Fibroblast of skin of back (primary cell): ENCODE measurements at regions not wholly inside any gene's neighbourhood (a gene's known extent, or its start where the extent isn't known, plus 50 kb on each side); places are given as distances from the start of the nearest gene placed in this dataset.

Experiments
- DNase-seq: peaks from one replicate; pipeline ENCODE4 v3.0.0-alpha.2; 2013

DNA sequence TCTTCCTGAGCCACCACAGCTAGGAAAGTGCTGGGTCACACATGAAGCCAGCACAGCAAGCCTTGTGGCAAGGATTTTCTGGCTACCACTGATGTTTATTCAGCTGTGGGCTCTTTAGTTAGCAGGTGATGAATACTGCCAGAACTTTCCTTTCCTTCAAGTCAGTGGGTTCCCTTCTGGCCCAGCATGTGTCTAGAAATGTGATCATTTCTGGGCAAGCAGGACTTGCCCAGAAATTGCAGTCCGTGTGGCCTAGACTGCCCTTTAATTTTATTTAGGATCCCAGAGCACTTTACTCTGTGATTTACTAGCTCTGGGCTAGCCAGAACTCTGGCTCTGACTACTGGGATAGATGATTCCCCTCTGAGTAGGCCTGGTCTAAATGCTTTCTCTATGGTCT lies 397.5 kb downstream of the ZIC4 start:
- DNase-seq, result peak; percentile 43

DNA sequence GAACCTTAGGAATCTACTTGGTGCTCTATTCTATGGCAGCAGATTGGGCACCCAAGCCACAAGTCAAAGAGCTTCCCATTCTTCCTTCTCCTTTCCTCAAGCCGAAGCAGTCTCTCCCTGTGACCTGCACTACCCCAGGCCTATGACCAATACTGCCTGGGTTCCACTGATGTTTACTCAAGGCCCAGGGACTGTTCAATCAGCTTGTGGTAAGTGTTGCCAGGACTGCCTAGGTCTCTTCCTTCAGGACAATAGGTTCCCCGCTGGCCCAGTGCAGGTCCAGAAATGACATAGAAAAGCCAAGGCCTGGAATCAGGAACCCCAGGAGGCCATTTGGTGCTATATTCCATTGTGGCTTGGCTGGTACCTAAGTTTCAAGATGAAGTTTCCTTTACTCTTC lies 397.9 kb downstream of the ZIC4 start:
- no peak for DNase-seq

DNA sequence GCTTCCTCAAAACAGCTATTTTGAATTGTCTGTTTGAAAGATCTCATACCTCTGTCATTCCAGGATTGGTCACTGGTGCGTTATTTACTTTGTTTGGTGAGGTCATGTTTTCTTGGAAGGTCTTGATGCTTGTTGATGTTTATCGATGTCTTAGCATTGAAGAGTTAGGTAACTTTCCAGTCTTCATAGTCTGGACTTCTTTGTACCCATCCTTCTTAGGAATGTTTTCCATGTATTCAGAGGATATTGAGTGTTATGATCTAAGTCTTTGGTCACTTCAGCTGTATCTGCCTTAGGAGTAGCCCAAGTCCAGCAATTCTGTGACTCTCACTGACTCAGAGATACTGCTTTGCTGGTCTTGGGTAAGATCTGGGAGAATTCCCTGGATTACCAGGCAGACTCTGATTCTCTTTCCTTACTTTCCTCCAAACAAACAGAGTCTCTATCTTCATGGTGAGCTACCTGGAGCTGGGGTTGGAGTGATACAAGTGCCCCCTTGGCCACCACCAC lies 398.6 kb downstream of the ZIC4 start:
- no peak for DNase-seq

DNA sequence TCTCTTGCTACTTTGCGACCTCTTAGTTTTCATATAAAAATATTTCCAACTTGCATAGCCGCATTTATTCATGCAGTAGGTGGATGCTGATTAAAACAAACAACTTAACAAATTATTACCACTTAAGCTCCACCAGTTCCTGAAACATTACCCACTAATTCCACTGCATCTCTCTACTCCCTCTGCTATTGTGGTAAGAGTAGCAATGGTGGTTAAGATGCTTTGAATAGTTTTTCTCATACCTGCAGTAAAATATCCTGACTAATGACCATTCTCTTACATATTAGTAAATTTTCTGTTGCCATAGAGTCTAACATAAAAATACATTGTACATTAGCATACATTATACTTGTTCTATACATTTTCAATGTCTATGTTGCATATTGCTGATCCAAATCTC lies 397.6 kb upstream of the PLSCR5 start:
- DNase-seq, result peak; percentile 4

DNA sequence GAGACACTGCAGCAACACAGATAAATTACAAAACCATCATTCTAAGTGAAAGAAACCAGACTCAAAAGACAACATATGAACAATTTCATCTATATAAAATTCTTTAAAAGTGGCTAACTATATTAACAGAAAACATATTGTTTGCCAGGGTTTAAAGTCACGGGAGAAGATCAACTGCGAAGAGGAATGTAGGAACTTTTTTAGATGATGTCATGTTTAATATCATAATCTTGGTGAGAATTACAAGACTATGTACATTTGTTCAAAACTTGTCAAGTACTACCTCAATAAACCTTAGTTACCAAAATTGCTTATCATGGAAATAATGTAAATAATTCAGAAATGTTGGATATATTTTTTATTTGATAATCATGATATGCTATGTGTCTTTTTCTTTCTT lies 395.1 kb upstream of the PLSCR5 start:
- no peak for DNase-seq

DNA sequence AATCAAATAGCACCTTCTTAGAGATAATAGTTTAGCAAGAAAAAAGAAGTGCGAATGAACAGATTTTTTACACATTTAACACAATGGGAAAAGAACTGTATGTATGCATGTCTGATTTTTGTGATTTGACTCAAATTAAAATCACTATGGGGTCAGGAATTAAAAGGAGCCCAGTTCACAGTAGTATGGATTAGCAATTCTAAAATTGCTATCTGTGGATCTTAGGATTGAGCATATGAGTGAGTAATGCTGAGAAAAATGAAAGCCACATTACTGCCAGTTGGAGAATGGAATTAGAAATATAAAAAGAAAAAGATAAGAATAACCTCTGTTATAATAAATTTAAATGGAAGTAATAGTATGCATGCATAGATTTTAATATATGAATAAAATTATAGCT lies 386.8 kb upstream of the PLSCR5 start:
- DNase-seq, result no peak

DNA sequence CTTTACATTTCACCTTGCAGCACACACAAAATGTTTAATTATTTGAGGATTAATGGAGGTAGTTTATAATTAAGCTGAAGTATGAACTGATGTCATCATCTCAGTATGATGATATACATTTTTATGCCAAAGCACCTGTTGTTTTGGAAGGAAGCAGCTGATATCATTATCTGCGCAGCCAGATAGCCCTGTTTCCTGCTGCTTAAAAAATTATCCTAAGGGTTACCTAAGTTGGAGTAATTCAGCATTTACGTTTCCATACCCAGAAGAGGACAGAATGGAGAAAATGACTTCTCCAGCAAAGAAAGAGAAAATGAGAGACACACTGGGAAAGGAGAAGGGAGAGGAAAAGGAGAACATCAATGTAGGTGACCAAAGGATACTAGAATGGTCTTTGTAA lies 370.3 kb upstream of the PLSCR5 start:
- DNase-seq, result no peak

DNA sequence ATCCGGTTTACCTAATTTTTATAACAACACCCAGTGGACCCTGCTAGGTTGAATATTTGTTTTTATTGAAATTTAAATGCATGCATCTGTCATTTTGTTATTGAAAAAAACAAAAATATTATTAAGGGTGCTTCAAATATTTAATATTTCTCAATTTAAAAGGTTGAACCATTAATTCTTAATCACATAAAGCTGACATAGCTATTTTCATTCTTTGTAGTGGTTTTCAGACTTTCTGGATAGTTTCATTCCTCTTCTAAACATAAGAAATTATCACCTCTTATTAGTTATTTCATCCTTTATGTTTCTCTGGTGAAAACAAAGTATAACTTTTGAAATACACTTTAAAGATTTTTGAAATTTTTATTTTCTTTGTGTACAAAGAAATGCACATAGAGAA lies 369.9 kb upstream of the PLSCR5 start:
- no peak for DNase-seq

DNA sequence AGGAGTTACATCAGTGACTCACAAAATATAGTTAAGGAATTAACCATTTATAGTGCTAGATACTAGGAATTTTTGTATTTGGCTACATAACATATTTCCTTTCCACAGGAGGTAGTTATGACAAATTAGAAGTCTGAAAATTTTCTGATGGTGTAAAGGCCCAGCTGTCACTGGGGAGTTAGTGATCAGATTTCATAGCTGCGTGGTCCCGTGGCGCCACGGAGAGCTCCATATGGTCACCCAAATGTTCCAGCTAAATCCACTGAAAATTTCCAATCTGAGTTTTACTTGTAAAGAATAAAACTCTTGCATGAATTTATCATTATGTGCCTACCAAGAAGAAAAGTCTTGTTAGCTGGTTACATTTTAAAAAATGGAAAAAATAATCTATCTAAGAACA lies 368.9 kb upstream of the PLSCR5 start:
- DNase-seq, result no peak

DNA sequence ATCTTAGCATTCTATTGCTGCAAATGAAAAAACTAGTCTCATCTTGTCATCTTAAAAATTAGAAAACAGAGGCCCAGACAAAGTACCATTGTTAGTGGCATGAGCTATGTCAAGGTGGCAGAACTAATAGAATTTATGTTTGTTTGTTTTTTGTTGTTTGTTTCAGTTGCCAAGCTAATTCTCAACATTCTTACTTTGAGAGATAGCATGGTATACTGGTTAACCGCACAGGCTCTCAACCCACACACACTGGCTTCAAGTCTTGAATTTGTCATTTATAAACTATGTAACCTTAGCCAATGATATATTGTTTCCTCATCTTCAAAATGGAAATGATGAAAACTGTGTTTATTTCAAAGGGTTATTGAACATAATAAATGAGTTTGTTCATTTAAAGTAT lies 367.6 kb upstream of the PLSCR5 start:
- peak; percentile 39 for DNase-seq

DNA sequence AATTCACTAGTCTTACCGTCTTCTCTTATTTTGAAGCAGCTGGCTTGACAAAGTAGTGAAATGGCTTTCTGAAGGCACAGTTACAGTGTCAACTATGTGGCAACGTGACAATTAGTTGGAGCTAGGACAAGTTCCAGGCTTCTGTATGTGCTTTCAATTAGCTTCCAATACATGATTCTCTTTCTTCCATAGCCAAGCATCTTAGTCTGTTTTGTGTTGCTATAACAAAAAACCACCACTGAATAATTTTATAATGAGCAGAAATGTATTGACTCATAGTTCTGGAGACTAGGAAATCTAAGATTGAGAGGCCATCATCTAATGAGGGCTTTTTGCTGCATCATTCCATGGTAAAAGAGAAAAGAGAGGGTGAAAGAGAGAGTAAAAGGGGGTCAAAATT lies 365.1 kb upstream of the PLSCR5 start:
- DNase-seq, result peak; percentile 35

DNA sequence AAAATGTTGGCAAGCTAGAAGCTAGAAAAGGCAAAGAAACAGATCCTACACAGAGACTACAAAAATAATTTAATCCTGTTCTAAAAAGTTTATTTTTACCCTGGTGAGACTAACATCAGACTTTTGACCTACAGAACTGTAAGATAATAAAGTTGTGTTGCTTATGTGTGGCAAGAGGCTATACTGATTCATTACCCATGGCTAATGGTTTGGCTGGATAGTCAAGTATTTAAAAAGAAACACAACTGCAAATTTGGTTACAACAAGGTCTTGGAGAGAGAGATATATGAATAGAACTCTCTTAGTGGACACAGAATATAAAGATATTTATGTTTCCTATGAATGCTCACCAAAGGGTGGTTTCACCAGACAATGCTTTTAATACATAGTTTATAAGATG lies 364.2 kb upstream of the PLSCR5 start:
- DNase-seq, result no peak

DNA sequence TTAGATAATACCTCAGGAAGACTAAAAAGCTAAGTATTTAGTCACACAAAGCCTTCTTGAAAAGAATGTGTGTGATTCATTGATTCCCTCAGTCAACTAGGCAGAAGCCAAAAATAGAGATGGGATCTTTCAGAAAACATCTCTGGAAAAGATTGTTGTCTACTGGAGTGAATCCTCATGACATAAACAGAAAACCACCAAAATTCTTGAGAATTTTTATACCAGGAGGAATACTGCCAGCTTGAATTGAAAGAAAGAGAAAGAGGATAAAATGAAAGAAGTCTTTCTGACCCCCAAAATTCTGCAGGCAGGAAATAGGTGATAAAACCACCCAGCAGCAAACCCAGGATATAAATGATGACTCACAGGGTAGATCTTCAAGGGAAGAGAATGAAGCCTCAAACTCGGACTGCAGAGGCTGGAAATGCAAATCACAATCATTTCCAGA lies 363.1 kb upstream of the PLSCR5 start:
- DNase-seq, result peak; percentile 96

DNA sequence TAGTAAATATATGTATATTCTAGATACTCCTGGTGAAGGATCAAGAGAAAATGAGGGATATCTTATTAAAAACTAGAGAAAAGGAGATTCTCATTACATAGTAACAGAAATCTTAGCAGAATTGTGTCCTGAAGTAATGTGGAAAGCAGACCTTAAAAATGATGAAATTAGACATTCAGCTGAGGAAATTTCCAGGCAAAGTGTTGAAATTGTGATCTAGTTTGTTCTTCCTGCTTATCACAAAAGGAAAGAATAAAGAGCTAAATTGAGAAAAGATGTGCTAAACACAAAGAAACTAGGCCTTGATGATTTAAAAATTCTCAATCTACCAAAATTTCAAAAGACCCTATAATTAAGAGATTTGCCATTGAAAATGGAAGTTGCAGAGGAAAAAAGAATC lies 362.6 kb upstream of the PLSCR5 start:
- no peak for DNase-seq

DNA sequence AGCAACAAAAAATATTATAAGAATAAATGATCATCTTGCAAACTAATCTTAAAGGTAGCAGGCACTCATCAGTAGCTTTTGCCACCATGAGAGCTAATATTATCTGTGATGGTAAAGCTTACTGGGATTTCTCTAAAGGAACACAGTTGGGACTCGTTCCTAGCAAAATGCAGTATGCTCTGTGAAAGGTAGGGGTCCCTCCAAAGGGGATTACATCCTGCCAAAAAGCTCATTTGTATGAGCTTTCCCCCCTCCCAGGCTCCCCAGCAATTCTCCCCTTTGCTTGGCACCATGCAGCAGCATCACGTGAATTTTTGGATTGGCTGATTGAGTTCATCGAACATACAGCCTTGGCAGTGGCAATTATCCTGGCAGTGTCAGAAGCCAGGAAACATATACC lies 361.0 kb upstream of the PLSCR5 start:
- DNase-seq, result no peak

DNA sequence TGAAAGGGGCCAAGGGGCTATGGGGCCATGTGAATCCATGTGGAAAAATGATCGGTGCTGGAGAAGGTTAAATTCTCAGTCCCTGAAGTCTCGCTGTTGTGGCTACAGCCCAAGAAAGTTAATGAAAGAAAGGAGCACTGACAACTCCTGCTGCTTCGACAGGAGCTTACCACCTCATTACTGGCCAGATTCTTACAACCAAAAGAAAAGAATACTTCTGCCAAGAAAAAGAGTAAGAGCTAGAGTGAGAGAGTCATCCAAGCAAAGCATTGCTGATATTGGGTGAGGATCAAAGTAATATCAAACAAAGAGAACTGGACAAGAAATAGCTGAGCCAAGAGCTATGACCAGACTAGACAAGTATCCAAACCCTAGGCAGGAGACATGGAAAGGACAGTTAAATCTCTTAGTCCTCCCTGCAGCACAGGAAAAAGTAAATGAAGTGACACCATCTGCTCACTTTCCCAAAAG lies 348.4 kb upstream of the PLSCR5 start:
- DNase-seq, result peak; percentile 78

DNA sequence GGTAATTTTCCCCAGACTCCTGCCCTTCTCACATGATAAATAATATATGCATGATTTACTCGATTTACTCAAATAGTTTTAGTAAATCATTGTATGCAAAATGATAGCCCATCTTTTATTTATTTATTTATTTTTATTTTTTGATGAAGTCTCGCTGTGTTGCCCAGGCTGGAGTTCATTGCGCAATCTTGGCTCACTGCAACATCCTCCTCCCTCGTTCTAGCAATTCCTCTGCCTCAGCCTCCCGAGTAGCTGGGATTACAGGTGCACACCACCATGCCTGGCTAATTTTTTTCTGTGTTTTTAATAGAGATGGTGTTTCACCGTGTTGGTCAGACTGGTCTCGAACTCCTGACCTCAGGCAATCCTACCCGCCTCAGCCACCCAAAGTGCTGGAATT lies 343.8 kb upstream of the PLSCR5 start:
- no peak for DNase-seq

DNA sequence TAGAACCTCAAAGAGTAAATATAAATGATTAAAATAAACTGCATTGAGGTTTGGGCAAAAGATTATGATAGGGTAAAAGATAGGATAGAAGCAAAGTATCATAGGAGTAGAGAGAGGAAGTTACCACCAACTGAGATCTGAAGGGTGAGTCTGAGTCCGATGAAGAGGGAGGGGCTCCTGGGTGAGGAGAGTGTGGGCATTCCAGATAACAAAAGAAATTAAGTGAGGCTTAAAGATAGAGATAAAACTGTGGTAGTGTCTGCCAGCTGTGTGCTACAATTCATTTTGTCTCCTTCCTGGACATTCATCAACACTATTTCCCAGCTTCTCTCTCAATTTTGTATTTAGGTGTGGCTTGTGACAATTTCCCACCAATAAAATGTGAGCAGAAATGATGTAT lies 343.0 kb upstream of the PLSCR5 start:
- DNase-seq, result no peak

DNA sequence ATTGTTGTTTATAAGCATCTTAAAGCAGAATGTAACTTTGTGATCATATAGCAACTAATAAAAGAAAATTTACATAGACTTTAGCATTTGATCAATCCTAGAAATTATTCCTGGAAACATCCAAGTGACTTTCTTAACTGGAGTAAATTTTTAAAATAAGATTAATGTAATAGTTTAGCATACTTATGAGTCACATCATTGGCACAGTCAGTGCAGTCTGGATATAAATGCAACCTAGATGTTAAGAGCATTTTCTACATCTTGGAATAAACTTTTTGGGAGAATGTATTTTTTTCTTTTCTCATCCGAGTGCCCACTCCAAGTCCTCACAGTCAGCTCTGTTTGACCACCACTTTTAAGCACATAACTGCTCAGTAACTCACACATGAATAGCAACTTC lies 324.6 kb upstream of the PLSCR5 start:
- DNase-seq, result peak; percentile 21

DNA sequence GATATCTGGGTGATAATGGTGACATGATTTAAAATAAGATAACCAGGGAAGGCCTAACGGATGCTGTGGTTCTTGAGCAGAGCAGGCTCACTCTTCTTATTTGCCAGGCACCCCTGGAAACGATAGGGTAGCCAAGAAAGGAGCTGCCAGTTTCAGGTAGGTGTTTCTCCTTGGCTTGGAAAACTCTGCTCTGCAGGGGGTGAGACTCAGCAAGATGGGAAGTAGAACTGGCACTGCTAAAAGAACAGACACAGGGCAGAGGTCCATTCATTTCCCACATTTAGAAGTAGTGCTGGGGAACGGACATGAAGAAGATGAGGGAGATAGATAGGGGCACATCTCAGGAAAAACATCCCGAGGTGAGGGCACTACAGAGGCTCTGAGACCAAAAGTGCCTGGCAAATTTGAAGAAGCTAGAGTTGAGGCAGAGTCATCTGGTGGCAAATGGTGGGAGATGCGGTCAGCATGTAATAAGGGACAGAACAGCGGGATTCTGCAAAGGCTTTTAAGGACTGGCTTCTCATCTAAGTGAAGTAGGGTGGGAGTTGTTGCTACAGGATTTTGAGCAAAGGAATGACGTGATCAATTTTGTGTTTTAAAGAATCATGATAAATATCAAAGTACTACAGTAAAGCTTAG lies 323.4 kb upstream of the PLSCR5 start:
- no peak for DNase-seq

DNA sequence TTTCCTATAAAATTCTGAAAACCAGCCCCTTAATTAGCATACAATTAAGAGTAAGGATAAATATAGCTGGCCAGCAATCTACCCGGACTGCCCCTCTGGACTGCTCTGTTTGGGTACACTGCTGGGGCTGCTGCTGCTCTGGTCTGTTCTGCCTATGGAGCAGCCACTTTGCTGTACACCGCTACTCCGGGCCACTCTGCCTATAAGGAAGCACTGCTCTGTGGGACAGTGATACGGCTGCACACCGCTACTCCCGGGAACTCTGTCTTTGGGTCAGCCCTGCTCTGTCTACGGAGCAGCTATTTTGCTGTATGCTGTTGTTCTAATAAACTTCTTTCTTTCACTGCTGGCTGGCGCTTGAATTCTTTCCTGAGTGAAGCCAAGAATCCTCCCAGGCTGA lies 316.5 kb upstream of the PLSCR5 start:
- DNase-seq, result no peak

DNA sequence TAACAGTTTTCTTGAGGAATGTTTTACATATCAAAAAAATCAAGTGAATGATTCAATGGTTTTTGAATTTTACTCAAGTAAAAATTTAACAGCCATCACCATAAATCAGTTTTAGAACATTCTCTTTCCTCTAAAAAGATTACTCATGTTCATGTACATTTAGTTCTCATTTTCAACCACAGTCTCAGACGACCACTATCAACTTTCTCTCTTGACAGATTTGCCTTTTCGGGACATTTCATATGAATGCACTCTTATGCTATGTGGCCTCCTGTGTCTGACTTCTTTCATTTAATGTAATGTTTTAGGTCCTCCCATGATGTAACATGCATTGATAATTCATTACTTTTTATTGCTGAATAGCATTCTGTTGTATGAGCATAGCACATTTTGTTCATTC lies 309.3 kb upstream of the PLSCR5 start:
- DNase-seq, result no peak

DNA sequence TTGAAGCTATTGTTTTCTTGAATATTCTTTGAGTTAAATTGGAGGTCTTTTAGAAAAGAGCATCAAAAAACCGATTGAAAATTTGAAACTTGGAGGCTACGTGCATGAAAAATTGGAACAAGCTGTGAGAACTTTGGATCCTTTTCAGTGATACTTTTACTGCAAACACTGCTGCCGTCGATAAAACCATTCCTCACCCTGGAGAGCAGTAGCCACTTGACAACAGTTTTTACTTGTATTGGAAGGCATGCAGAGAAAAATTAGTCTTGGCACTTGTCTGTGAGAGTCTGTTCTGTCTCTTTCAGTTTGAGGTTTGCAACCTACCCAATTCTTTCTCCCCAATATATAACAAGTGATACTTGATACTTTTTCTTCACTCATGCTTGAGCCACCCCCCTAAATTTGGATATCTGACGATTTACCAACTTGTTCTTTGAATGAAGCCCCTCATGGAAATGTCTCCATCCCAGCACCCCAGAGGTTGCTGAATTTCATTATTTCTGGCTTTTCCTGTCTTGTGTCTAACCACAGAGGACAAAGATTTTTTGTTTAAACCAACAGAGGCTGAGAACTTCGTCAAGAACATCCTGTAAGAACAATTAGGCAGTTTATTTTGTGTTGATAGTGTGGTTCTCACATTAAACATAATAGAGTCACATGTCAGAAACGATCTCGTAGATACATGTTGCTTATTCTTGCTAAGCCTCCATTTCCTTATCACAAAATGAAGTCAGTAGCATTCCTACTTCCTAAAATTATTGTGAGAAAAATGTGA lies 307.3 kb upstream of the PLSCR5 start:
- no peak for DNase-seq

DNA sequence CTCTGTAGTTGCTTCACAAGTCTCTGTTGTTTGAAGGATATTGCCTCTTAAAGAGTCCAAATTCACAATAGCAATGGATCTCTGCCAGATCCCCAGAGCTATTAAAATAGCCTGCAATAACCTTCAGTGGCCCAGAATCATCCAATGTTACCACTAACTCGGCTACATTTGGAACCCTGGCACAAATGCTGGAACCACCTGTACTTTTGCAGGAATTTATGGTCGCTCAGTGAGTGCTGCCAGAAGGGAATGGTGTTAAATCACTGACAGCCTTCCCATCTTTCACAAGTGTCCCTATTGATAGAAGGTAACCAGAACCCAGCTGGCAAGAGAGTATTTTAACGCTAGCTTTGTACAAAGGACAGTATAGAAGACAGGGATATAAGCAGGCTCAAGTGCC lies 298.8 kb upstream of the PLSCR5 start:
- no peak for DNase-seq
